Neural cell (in vitro differentiated cells): ENCODE measurements at regions not wholly inside any gene's neighbourhood (a gene's known extent, or its start where the extent isn't known, plus 50 kb on each side); places are given as distances from the start of the nearest gene placed in this dataset.

Experiments
- EP300 ChIP-seq: fragments of 450-650 bp; conservative IDR thresholded peaks from 2 replicates; pipeline ENCODE4 v1.6.1; 2014; ENCODE audit warnings: antibody characterized with exemption, mild to moderate bottlenecking, moderate library complexity; ENCODE audit not compliant: poor library complexity, severe bottlenecking
- EZH2 ChIP-seq: fragments of 200-600, 300-800 bp; shearing (Covaris generic), sonication (generic); IDR thresholded peaks from 2 replicates; pipeline ENCODE4 v1.6.1; 2014; ENCODE audit warnings: antibody characterized with exemption, low read length, borderline replicate concordance, mild to moderate bottlenecking; ENCODE audit not compliant: insufficient read depth, poor library complexity, severe bottlenecking
- MXI1 ChIP-seq: fragments of 450-650 bp; conservative IDR thresholded peaks from 2 replicates; pipeline ENCODE4 v1.6.1; 2014; ENCODE audit warnings: antibody characterized with exemption, mild to moderate bottlenecking; ENCODE audit not compliant: poor library complexity, severe bottlenecking
- RAD21 ChIP-seq: fragments of 450-650 bp; conservative IDR thresholded peaks from 2 replicates; pipeline ENCODE4 v1.6.1; 2014; ENCODE audit warnings: antibody characterized with exemption, mild to moderate bottlenecking, moderate library complexity
- SMC3 ChIP-seq: fragments of 450-650 bp; conservative IDR thresholded peaks from 2 replicates; pipeline ENCODE4 v1.6.1; 2014; ENCODE audit warnings: antibody characterized with exemption, mild to moderate bottlenecking, moderate library complexity; ENCODE audit not compliant: poor library complexity
- TAF1 ChIP-seq: IDR thresholded peaks from 2 replicates; pipeline ENCODE4 v1.6.1; 2012; ENCODE audit warnings: low read depth
- TF ChIP-seq, protein P1 (sequence below): fragments of 450-650 bp; IDR thresholded peaks from 2 replicates; pipeline ENCODE4 v1.5.1; 2014; ENCODE audit warnings: antibody characterized with exemption, mild to moderate bottlenecking, moderate library complexity; ENCODE audit not compliant: poor library complexity, severe bottlenecking

DNA sequence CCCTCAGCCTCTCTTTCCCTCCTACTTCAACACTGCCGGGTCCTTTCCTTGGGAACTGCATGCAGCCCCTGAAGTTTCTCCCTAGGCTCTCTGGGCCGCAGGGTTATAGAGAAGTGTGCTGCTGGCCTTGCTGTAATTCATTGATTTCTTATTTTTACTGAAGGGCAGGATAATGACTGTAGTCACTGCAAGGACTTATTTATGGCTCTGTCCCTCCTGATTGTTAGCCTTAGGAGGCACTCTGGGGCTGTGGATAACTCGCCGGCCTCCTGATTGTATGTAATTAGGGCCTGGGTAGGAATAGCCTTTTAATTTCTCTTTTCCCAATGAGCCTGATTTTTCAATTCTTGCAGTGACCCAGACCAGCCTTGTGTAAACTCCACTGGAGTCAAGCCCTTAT is 138.3 kb upstream of the CDH13 start:
- TF ChIP-seq, protein P1, sequence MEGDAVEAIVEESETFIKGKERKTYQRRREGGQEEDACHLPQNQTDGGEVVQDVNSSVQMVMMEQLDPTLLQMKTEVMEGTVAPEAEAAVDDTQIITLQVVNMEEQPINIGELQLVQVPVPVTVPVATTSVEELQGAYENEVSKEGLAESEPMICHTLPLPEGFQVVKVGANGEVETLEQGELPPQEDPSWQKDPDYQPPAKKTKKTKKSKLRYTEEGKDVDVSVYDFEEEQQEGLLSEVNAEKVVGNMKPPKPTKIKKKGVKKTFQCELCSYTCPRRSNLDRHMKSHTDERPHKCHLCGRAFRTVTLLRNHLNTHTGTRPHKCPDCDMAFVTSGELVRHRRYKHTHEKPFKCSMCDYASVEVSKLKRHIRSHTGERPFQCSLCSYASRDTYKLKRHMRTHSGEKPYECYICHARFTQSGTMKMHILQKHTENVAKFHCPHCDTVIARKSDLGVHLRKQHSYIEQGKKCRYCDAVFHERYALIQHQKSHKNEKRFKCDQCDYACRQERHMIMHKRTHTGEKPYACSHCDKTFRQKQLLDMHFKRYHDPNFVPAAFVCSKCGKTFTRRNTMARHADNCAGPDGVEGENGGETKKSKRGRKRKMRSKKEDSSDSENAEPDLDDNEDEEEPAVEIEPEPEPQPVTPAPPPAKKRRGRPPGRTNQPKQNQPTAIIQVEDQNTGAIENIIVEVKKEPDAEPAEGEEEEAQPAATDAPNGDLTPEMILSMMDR: no peak
- TF ChIP-seq RAD21 (no peak), SMC3 (no peak), MXI1 (no peak), EZH2 (no peak), EP300 (no peak), TAF1 (no peak)
